Lung (tissue), 11 donors: ENCODE measurements at regions not wholly inside any gene's neighbourhood (a gene's known extent, or its start where the extent isn't known, plus 50 kb on each side); places are given as distances from the start of the nearest gene placed in this dataset.

Experiments
- ATAC-seq: fragments of 200-7000 bp; cut with Tn5 transposase; one replicate; pipeline ENCODE4 v1.9.1; 2020; ENCODE audit warnings: moderate number of reproducible peaks; ENCODE audit not compliant: insufficient read depth, low FRiP score
- DNase-seq, 3 donors: peaks; one replicate each; pipeline ENCODE4 v3.0.0-alpha.2; 2013 to 2017
- H3K27ac ChIP-seq, 2 donors: one replicate each; pipeline ENCODE4 v1.5.1; 2013; ENCODE audit warnings: mild to moderate bottlenecking in 2 of 2, moderate library complexity in 2 of 2, control low read depth in 1 of 2, inconsistent platforms in 1 of 2, low read depth in 1 of 2, low read length in 1 of 2
- H3K27me3 ChIP-seq, 3 donors: one replicate each; pipeline ENCODE4 v1.5.1; 2013; ENCODE audit warnings: low read length in 2 of 3; ENCODE audit not compliant: control insufficient read depth in 3 of 3, insufficient read depth in 3 of 3
- H3K36me3 ChIP-seq, 4 donors: one replicate each; pipeline ENCODE4 v1.5.1; 2013; ENCODE audit warnings: low read length in 4 of 4, mild to moderate bottlenecking in 1 of 4, moderate library complexity in 1 of 4; ENCODE audit not compliant: control insufficient read depth in 4 of 4, insufficient read depth in 4 of 4
- H3K4me1 ChIP-seq, 5 donors: one replicate each; pipeline ENCODE4 v1.5.1; 2013; ENCODE audit warnings: low read length in 5 of 5, mild to moderate bottlenecking in 2 of 5, moderate library complexity in 1 of 5; ENCODE audit not compliant: control insufficient read depth in 5 of 5, insufficient read depth in 5 of 5
- H3K4me3 ChIP-seq: one replicate; pipeline ENCODE4 v1.5.1; 2013; ENCODE audit warnings: mild to moderate bottlenecking, control low read depth, moderate library complexity
- H3K9ac ChIP-seq, 2 donors: one replicate each; pipeline ENCODE4 v1.5.1; 2013; ENCODE audit warnings: low read length in 2 of 2, control low read depth in 1 of 2; ENCODE audit not compliant: insufficient read depth in 1 of 2
- H3K9me3 ChIP-seq, 4 donors: one replicate each; pipeline ENCODE4 v1.5.1; 2013; ENCODE audit warnings: low read length in 3 of 4, mild to moderate bottlenecking in 1 of 4, moderate library complexity in 1 of 4; ENCODE audit not compliant: control insufficient read depth in 4 of 4, insufficient read depth in 3 of 4
- WGBS, 2 donors: extraction: QIAGEN DNeasy Blood & Tissue Kit; methylation state at CpG; one replicate each; pipeline ENCODE4 v1.1.7; 2013; 5-methylcytosine and 5-hydroxymethylcytosine counted together
- TF ChIP-seq, protein P1 (sequence below): IDR thresholded peaks from 2 replicates; pipeline ENCODE4 v1.5.1; 2012; ENCODE audit warnings: mild to moderate bottlenecking; ENCODE audit errors: control extremely low read depth, extremely low read depth
- donor health status: control.
- donor health status: control.
- donor health status: Bipolar disorder and iron deficiency.
- donor health status: healthy.
- donor health status: DM: yes; HTN: yes; CAD: no.

GRCh38 chr3:177931346-177931745 lies 604.9 kb upstream of the KCNMB2 start:
- Histone ChIP-seq H3K4me1 (peaks cover 0 to 32% (median 16%) of the 10 kb centered on the region in 5 donors), H3K9ac (no peak overlapping the region), H3K4me3 (no peak overlapping the region), H3K9me3 (no peaks in the 10 kb centered on the region), H3K27ac (no peak overlapping the region), H3K27me3 (no peaks in the 10 kb centered on the region), H3K36me3 (no peaks in the 10 kb centered on the region)
- 73 to 75% methylated on average over 2 of the region's 2 CpGs for WGBS, 2 donors
- ATAC-seq, result no peak
- TF ChIP-seq, protein P1, sequence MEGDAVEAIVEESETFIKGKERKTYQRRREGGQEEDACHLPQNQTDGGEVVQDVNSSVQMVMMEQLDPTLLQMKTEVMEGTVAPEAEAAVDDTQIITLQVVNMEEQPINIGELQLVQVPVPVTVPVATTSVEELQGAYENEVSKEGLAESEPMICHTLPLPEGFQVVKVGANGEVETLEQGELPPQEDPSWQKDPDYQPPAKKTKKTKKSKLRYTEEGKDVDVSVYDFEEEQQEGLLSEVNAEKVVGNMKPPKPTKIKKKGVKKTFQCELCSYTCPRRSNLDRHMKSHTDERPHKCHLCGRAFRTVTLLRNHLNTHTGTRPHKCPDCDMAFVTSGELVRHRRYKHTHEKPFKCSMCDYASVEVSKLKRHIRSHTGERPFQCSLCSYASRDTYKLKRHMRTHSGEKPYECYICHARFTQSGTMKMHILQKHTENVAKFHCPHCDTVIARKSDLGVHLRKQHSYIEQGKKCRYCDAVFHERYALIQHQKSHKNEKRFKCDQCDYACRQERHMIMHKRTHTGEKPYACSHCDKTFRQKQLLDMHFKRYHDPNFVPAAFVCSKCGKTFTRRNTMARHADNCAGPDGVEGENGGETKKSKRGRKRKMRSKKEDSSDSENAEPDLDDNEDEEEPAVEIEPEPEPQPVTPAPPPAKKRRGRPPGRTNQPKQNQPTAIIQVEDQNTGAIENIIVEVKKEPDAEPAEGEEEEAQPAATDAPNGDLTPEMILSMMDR, result no peak
- no peak for DNase-seq

GRCh38 chr3:177932346-177932745 lies 603.9 kb upstream of the KCNMB2 start:
- Histone ChIP-seq H3K4me3 (no peak overlapping the region), H3K9me3 (no peaks in the 10 kb centered on the region), H3K27ac (no peak overlapping the region), H3K36me3 (no peaks in the 10 kb centered on the region), H3K27me3 (no peaks in the 10 kb centered on the region), H3K4me1 (peaks cover 0 to 32% (median 16%) of the 10 kb centered on the region in 5 donors), H3K9ac (no peak overlapping the region)
- ATAC-seq (no peak), DNase-seq (no peak)
- 91 to 100% methylated on average over 1 of the region's 1 CpG for WGBS, 2 donors
- TF ChIP-seq, protein P1, result no peak

GRCh38 chr3:177932750-177933660 lies 603.2 kb upstream of the KCNMB2 start:
- peaks cover 0 to 32% (median 16%) of the 10 kb centered on the region in 5 donors for H3K4me1 ChIP-seq
- no peak overlapping the region for H3K9ac ChIP-seq
- 57 to 73% methylated on average over 5 of the region's 5 CpGs for WGBS, 2 donors
- peak in 2 of 3 donors; percentile 35 to 40 for DNase-seq
- peak; percentile 49 for ATAC-seq
- TF ChIP-seq, protein P1, result no peak
- H3K36me3 ChIP-seq, result no peaks in the 10 kb centered on the region
- H3K27me3 ChIP-seq, result no peaks in the 10 kb centered on the region
- H3K4me3 ChIP-seq, result no peak overlapping the region
- H3K9me3 ChIP-seq, result no peaks in the 10 kb centered on the region
- no peak overlapping the region for H3K27ac ChIP-seq
